ENCODE measurements at regions not wholly inside any gene's neighbourhood (a gene's known extent, or its start where the extent isn't known, plus 50 kb on each side); places are given as distances from the start of the nearest gene placed in this dataset.

- TF ChIP-seq CTCF (IDR thresholded peaks at IDR 0.05): no peak
- no peak for TF ChIP-seq POLR2A (IDR thresholded peaks at IDR 0.05)
- TF ChIP-seq POLR2AphosphoS5 (IDR thresholded peaks at IDR 0.05; ENCODE audit: insufficient read depth in 1 of 2, low read depth in 1 of 2): no peak
These were observed 460.0 kb upstream of the RARB start for GRCh38 chr3:24968036-24968435.
